DOHH2 (cell line): ENCODE measurements at regions not wholly inside any gene's neighbourhood (a gene's known extent, or its start where the extent isn't known, plus 50 kb on each side); places are given as distances from the start of the nearest gene placed in this dataset.

Experiments
- H3F3A ChIP-seq: fragments of 200-600 bp; sonication (generic), shearing (Covaris generic); 2 replicates; pipeline ENCODE4 v1.6.0; 2016; ENCODE audit warnings: antibody characterized with exemption, mild to moderate bottlenecking; ENCODE audit not compliant: control insufficient read depth, insufficient read depth
- H3K27ac ChIP-seq: fragments of 200-600 bp; sonication (generic); 2 replicates; pipeline ENCODE4 v1.5.1; 2014; ENCODE audit warnings: low read depth, mild to moderate bottlenecking, low read length, moderate library complexity
- H3K27me3 ChIP-seq: fragments of 200-600 bp; sonication (generic); 2 replicates; pipeline ENCODE4 v1.6.1; 2014; ENCODE audit warnings: mild to moderate bottlenecking, low read length, mixed read lengths; ENCODE audit not compliant: control insufficient read depth
- H3K36me3 ChIP-seq: fragments of 200-600 bp; sonication (generic); 2 replicates; pipeline ENCODE4 v1.6.1; 2014; ENCODE audit warnings: mild to moderate bottlenecking, low read length, moderate library complexity, mixed read lengths; ENCODE audit not compliant: control insufficient read depth
- H3K4me1 ChIP-seq: fragments of 200-600 bp; sonication (generic); 2 replicates; pipeline ENCODE4 v1.6.1; 2014; ENCODE audit warnings: mild to moderate bottlenecking, low read length, mixed read lengths; ENCODE audit not compliant: control insufficient read depth
- H3K4me2 ChIP-seq: fragments of 200-600 bp; sonication (generic); 2 replicates; pipeline ENCODE4 v1.6.0; 2014; ENCODE audit warnings: mild to moderate bottlenecking, low read length, moderate library complexity
- H3K4me3 ChIP-seq: fragments of 200-600 bp; sonication (generic); 2 replicates; pipeline ENCODE4 v1.5.1; 2014; ENCODE audit warnings: mild to moderate bottlenecking, low read length, mixed read lengths
- H3K79me2 ChIP-seq: fragments of 200-600 bp; sonication (generic); 2 replicates; pipeline ENCODE4 v1.6.1; 2014; ENCODE audit warnings: mild to moderate bottlenecking, low read length, mixed read lengths; ENCODE audit not compliant: control insufficient read depth
- H3K9me2 ChIP-seq: fragments of 200-600 bp; sonication (generic); replicated peaks from 2 replicates; pipeline ENCODE4 v1.6.1; 2014; ENCODE audit warnings: mild to moderate bottlenecking, low read length, mixed read lengths; ENCODE audit not compliant: control insufficient read depth
- H3K9me3 ChIP-seq: fragments of 200-600 bp; sonication (generic); 2 replicates; pipeline ENCODE4 v1.6.1; 2014; ENCODE audit warnings: antibody characterized with exemption, low read length, mixed read lengths; ENCODE audit not compliant: control insufficient read depth, insufficient read depth
- H4K20me1 ChIP-seq: fragments of 200-600 bp; sonication (generic); 2 replicates; pipeline ENCODE4 v1.6.0; 2014; ENCODE audit warnings: low read depth, mild to moderate bottlenecking, antibody characterized with exemption, low read length, moderate library complexity; ENCODE audit not compliant: control insufficient read depth, insufficient read depth
- CTCF ChIP-seq: fragments of 200-600 bp; sonication (generic); IDR thresholded peaks from one replicate; pipeline ENCODE4 v1.5.1; 2014; ENCODE audit warnings: antibody characterized with exemption, mild to moderate bottlenecking, low read depth, low read length; ENCODE audit not compliant: poor library complexity, severe bottlenecking
- EZH2phosphoT487 ChIP-seq: fragments of 200-600 bp; sonication (generic); IDR thresholded peaks from 2 replicates; pipeline ENCODE4 v1.6.1; 2017; ENCODE audit warnings: borderline replicate concordance, mild to moderate bottlenecking, antibody characterized with exemption, low read length, moderate library complexity, mixed read lengths

DNA sequence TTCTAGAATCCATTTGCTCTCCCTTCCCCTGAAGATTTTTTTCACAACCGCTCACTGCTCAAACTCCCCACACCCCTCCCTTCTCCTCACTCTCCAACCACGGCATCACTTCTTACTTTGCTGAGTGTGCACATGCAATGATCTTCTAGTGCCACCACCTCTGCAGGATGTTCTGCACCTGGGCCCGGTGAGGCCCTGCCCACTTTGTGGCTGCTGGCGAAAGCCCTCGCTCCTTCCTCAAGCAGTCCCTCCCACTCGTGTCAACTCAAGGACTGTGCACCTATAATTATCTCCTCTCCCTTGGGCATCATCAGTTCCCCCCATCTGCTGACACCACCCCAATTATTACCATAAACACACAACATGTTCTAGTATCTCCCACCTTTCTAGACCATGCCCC is 91.0 kb upstream of the LANCL2 start:
- no peaks in the 10 kb centered on the region for H3K36me3 ChIP-seq
- peaks cover 7% of the 10 kb centered on the region; the same call in 1 of the 2 replicates for H3K27me3 ChIP-seq
- no peak overlapping the region for H3K4me2 ChIP-seq
- no peak overlapping the region for H3K4me3 ChIP-seq
- no peaks in the 10 kb centered on the region for H3K9me2 ChIP-seq
- H4K20me1 ChIP-seq = no peaks in the 10 kb centered on the region
- no peaks in the 10 kb centered on the region for H3K79me2 ChIP-seq
- no peak overlapping the region for H3K27ac ChIP-seq
- no peak for TF ChIP-seq EZH2phosphoT487
- TF ChIP-seq CTCF = no peak
- no peaks in the 10 kb centered on the region for H3K4me1 ChIP-seq
- H3F3A ChIP-seq = no peaks in the 10 kb centered on the region
- H3K9me3 ChIP-seq = no peaks in the 10 kb centered on the region

- no peaks in the 10 kb centered on the region for H3K36me3 ChIP-seq
- H3F3A ChIP-seq = no peaks in the 10 kb centered on the region
- H4K20me1 ChIP-seq = no peaks in the 10 kb centered on the region
- H3K4me3 ChIP-seq = no peak overlapping the region
- H3K9me3 ChIP-seq = no peaks in the 10 kb centered on the region
- H3K27me3 ChIP-seq = peaks cover 7% of the 10 kb centered on the region; the same call in 1 of the 2 replicates
- no peaks in the 10 kb centered on the region for H3K4me1 ChIP-seq
- no peaks in the 10 kb centered on the region for H3K79me2 ChIP-seq
- no peaks in the 10 kb centered on the region for H3K9me2 ChIP-seq
- TF ChIP-seq EZH2phosphoT487 (no peak), CTCF (no peak)
- H3K27ac ChIP-seq = no peak overlapping the region
- no peak overlapping the region for H3K4me2 ChIP-seq
Measured at GRCh38 chr7:55275291-55276200, 89.6 kb upstream of the LANCL2 start.

DNA sequence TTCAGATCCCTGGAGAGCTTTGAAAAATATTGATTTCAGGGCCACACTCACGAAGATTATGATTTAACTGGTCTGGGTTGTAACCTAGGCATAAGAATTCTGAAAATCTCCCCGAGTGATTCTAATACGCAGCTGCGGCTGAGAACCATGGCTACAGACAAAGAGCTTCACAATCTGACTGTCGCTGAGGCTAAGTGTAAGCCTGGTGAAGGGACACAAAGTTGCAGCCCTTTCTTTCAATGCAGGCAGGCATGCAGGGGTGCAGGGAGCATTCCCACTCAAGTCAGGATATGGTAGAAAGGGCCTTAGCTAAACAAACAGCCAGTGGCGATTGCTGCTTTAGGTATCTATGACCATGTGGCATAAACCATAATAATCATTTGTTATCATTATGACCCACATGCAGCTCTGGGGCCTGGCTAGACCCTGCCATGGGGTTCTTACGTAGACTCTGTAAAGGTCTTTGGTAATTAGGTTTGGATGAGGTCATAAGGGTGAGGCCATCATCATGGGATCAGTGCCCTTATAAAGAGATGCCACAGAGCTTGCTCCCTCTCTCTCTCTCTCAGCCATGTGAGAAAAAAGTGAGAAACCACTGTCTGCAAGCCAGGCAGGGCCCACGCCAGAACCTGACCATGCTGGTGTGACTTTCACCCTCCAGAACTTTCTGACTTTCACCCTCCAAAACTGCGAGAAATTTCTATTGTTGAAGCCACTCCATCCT is 88.4 kb upstream of the LANCL2 start:
- no peaks in the 10 kb centered on the region for H3F3A ChIP-seq
- H3K9me3 ChIP-seq = no peaks in the 10 kb centered on the region
- no peaks in the 10 kb centered on the region for H3K36me3 ChIP-seq
- H4K20me1 ChIP-seq = no peaks in the 10 kb centered on the region
- no peak overlapping the region for H3K27ac ChIP-seq
- no peak overlapping the region for H3K4me2 ChIP-seq
- TF ChIP-seq EZH2phosphoT487 = no peak
- TF ChIP-seq CTCF = no peak
- H3K4me1 ChIP-seq = no peaks in the 10 kb centered on the region
- no peak overlapping the region for H3K4me3 ChIP-seq
- no peaks in the 10 kb centered on the region for H3K9me2 ChIP-seq
- H3K79me2 ChIP-seq = no peaks in the 10 kb centered on the region
- peaks cover 7% of the 10 kb centered on the region; the same call in 1 of the 2 replicates for H3K27me3 ChIP-seq
